ENCODE measurements at regions not wholly inside any gene's neighbourhood (a gene's known extent, or its start where the extent isn't known, plus 50 kb on each side); places are given as distances from the start of the nearest gene placed in this dataset.

GRCh38 chr6:48280035-48280620 is 169.1 kb upstream of the PTCHD4 start:
- Histone ChIP-seq H3K4me1 (no peaks in the 10 kb centered on the region), H3K27ac (no peak overlapping the region), H3K36me3 (no peaks in the 10 kb centered on the region), H3K9me3 (no peaks in the 10 kb centered on the region), H3K4me3 (no peak overlapping the region), H3K27me3 (no peaks in the 10 kb centered on the region)
- ATAC-seq (ENCODE audit: low FRiP score in 2 of 2) (no peak), DNase-seq (no peak)
- 79 to 88% methylated on average over 1 of the region's 1 CpG for WGBS, 2 donors
- TF ChIP-seq EP300 (IDR thresholded peaks at IDR 0.05) (no peak), CTCF (IDR thresholded peaks at IDR 0.05) (no peak), POLR2AphosphoS5 (IDR thresholded peaks at IDR 0.05) (no peak), POLR2A (IDR thresholded peaks at IDR 0.05) (no peak)

GRCh38 chr6:48278261-48278660 is 167.3 kb upstream of the PTCHD4 start:
- ATAC-seq (ENCODE audit: low FRiP score in 2 of 2) = no peak
- WGBS, 2 donors = 75 to 87% methylated on average over 1 of the region's 1 CpG
- Histone ChIP-seq H3K4me3 (no peak overlapping the region), H3K9me3 (no peaks in the 10 kb centered on the region), H3K27me3 (no peaks in the 10 kb centered on the region), H3K4me1 (no peaks in the 10 kb centered on the region), H3K27ac (no peak overlapping the region), H3K36me3 (no peaks in the 10 kb centered on the region)
- DNase-seq = no peak
- TF ChIP-seq EP300 (IDR thresholded peaks at IDR 0.05) = no peak
- TF ChIP-seq POLR2A (IDR thresholded peaks at IDR 0.05) = no peak
- no peak for TF ChIP-seq CTCF (IDR thresholded peaks at IDR 0.05)

GRCh38 chr6:48272518-48272917 is 161.5 kb upstream of the PTCHD4 start:
- WGBS, 2 donors = 97 to 100% methylated on average over 1 of the region's 1 CpG
- no peak for TF ChIP-seq POLR2A (IDR thresholded peaks at IDR 0.05)
- no peak for TF ChIP-seq CTCF (IDR thresholded peaks at IDR 0.05)
- TF ChIP-seq EP300 (IDR thresholded peaks at IDR 0.05) = no peak
- no peak for TF ChIP-seq POLR2AphosphoS5 (IDR thresholded peaks at IDR 0.05)
- DNase-seq = no peak

GRCh38 chr6:48255094-48255493 is 144.1 kb upstream of the PTCHD4 start:
- TF ChIP-seq CTCF (IDR thresholded peaks at IDR 0.05) (no peak), EP300 (IDR thresholded peaks at IDR 0.05) (no peak), POLR2A (IDR thresholded peaks at IDR 0.05) (no peak), POLR2AphosphoS5 (IDR thresholded peaks at IDR 0.05) (no peak)
- H3K27me3 ChIP-seq = no peaks in the 10 kb centered on the region
- WGBS, 2 donors = 43 to 63% methylated on average over 3 of the region's 3 CpGs
- DNase-seq (no peak), ATAC-seq (ENCODE audit: low FRiP score in 2 of 2) (no peak)
- no peaks in the 10 kb centered on the region for H3K36me3 ChIP-seq
- H3K9me3 ChIP-seq = no peaks in the 10 kb centered on the region
- no peak overlapping the region for H3K27ac ChIP-seq
- no peaks in the 10 kb centered on the region for H3K4me1 ChIP-seq
- H3K4me3 ChIP-seq = no peak overlapping the region

More at GRCh38 chr6:48272518-48272917, 161.5 kb upstream of the PTCHD4 start:
- peaks cover 0 to 8% (median 0%) of the 10 kb centered on the region in 4 donors for H3K9me3 ChIP-seq
- no peak overlapping the region for H3K4me3 ChIP-seq
- no peak overlapping the region for H3K27ac ChIP-seq
- no peaks in the 10 kb centered on the region for H3K36me3 ChIP-seq
- no peaks in the 10 kb centered on the region for H3K27me3 ChIP-seq
- no peak for ATAC-seq (ENCODE audit: low FRiP score in 2 of 2)
- no peaks in the 10 kb centered on the region for H3K4me1 ChIP-seq

GRCh38 chr6:48249071-48249470 is 138.1 kb upstream of the PTCHD4 start:
- Histone ChIP-seq H3K27ac (no peak overlapping the region), H3K4me3 (no peak overlapping the region), H3K36me3 (no peaks in the 10 kb centered on the region), H3K27me3 (no peaks in the 10 kb centered on the region), H3K4me1 (no peaks in the 10 kb centered on the region), H3K9me3 (no peaks in the 10 kb centered on the region)
- WGBS, 2 donors = 68 to 77% methylated on average over 3 of the region's 3 CpGs
- no peak for ATAC-seq (ENCODE audit: low FRiP score in 2 of 2)
- DNase-seq = no peak
- TF ChIP-seq POLR2AphosphoS5 (IDR thresholded peaks at IDR 0.05) (no peak), EP300 (IDR thresholded peaks at IDR 0.05) (no peak), POLR2A (IDR thresholded peaks at IDR 0.05) (no peak), CTCF (IDR thresholded peaks at IDR 0.05) (no peak)
